Smooth muscle cell (in vitro differentiated cells): ENCODE measurements at regions not wholly inside any gene's neighbourhood (a gene's known extent, or its start where the extent isn't known, plus 50 kb on each side); places are given as distances from the start of the nearest gene placed in this dataset.

Experiments used
- DNase-seq: peaks from one replicate; lab custom pipeline; 2025; ENCODE audit not compliant: unreplicated experiment; lab: John Stamatoyannopoulos, UW
- H2AFZ ChIP-seq: fragments of 200-600 bp; sonication (generic); 2 replicates; pipeline ENCODE4 v1.6.0; 2016; ENCODE audit warnings: antibody characterized with exemption, low read depth, mild to moderate bottlenecking
- H3F3A ChIP-seq: fragments of 200-600 bp; sonication (generic); 2 replicates; pipeline ENCODE4 v1.6.0; 2017; ENCODE audit warnings: antibody characterized with exemption, low read depth
- H3K27ac ChIP-seq: fragments of 200-600 bp; sonication (generic); 2 replicates; pipeline ENCODE4 v1.5.1; 2016; ENCODE audit warnings: low read depth, mild to moderate bottlenecking
- H3K27me3 ChIP-seq: fragments of 200-600 bp; sonication (generic); 2 replicates; pipeline ENCODE4 v1.6.1; 2016; ENCODE audit warnings: low read depth, mild to moderate bottlenecking
- H3K36me3 ChIP-seq: fragments of 200-600 bp; sonication (generic); 2 replicates; pipeline ENCODE4 v1.5.1; 2016; ENCODE audit warnings: low read depth
- H3K4me1 ChIP-seq: fragments of 200-600 bp; sonication (generic); 2 replicates; pipeline ENCODE4 v1.5.1; 2016; ENCODE audit warnings: low read depth
- H3K4me2 ChIP-seq: fragments of 200-600 bp; sonication (generic); 2 replicates; pipeline ENCODE4 v1.6.0; 2016; ENCODE audit warnings: mild to moderate bottlenecking
- H3K4me3 ChIP-seq: fragments of 200-600 bp; sonication (generic); 2 replicates; pipeline ENCODE4 v1.5.1; 2016; ENCODE audit warnings: mild to moderate bottlenecking
- H3K79me2 ChIP-seq: fragments of 200-600 bp; sonication (generic); 2 replicates; pipeline ENCODE4 v1.6.0; 2016; ENCODE audit warnings: low read depth, mild to moderate bottlenecking
- H3K9ac ChIP-seq: fragments of 200-600 bp; sonication (generic); 2 replicates; pipeline ENCODE4 v1.6.0; 2016; ENCODE audit warnings: low read depth
- H3K9me3 ChIP-seq: fragments of 200-600 bp; sonication (generic); replicated peaks from 2 replicates; pipeline ENCODE4 v1.5.1; 2016; ENCODE audit warnings: low read depth
- H4K20me1 ChIP-seq: fragments of 200-600 bp; sonication (generic); 2 replicates; pipeline ENCODE4 v1.6.0; 2016; ENCODE audit warnings: low read depth
- CTCF ChIP-seq: fragments of 200-600 bp; sonication (generic); IDR thresholded peaks from 2 replicates; pipeline ENCODE4 v1.5.1; 2017; ENCODE audit warnings: borderline replicate concordance, mild to moderate bottlenecking, antibody characterized with exemption; ENCODE audit not compliant: insufficient read depth, poor library complexity, severe bottlenecking
- WGBS: methylation state at CpG from one replicate; pipeline ENCODE4 v1.1.7; 2016; ENCODE audit warnings: low lambda C conversion rate; 5-methylcytosine and 5-hydroxymethylcytosine counted together

GRCh38 chr6:170184316-170184715, 106.6 kb downstream of the DLL1 start:
- Histone ChIP-seq H4K20me1 (no peaks in the 10 kb centered on the region), H3F3A (no peaks in the 10 kb centered on the region), H3K27me3 (peaks cover 9% of the 10 kb centered on the region), H3K4me2 (no peak overlapping the region), H3K36me3 (no peaks in the 10 kb centered on the region), H3K27ac (no peak overlapping the region), H3K4me1 (no peaks in the 10 kb centered on the region), H3K79me2 (no peaks in the 10 kb centered on the region), H3K4me3 (no peak overlapping the region), H2AFZ (no peak overlapping the region), H3K9me3 (no peaks in the 10 kb centered on the region), H3K9ac (no peak overlapping the region)
- 91% methylated on average over 5 of the region's 5 CpGs for WGBS
- TF ChIP-seq CTCF = no peak
- DNase-seq = no peak

GRCh38 chr6:170183521-170183920, 107.4 kb downstream of the DLL1 start:
- H3K9me3 ChIP-seq = no peaks in the 10 kb centered on the region
- H3K36me3 ChIP-seq = no peaks in the 10 kb centered on the region
- no peaks in the 10 kb centered on the region for H3K4me1 ChIP-seq
- DNase-seq = no peak
- peaks cover 9% of the 10 kb centered on the region for H3K27me3 ChIP-seq
- H3K4me2 ChIP-seq = no peak overlapping the region
- H4K20me1 ChIP-seq = no peaks in the 10 kb centered on the region
- no peak overlapping the region for H3K9ac ChIP-seq
- H3K79me2 ChIP-seq = no peaks in the 10 kb centered on the region
- no peak overlapping the region for H3K27ac ChIP-seq
- TF ChIP-seq CTCF = no peak
- H2AFZ ChIP-seq = no peak overlapping the region
- H3F3A ChIP-seq = no peaks in the 10 kb centered on the region
- no peak overlapping the region for H3K4me3 ChIP-seq

GRCh38 chr6:170182781-170183120, 108.1 kb downstream of the DLL1 start:
- no peaks in the 10 kb centered on the region for H3K9me3 ChIP-seq
- H2AFZ ChIP-seq = no peak overlapping the region
- H3K4me1 ChIP-seq = no peaks in the 10 kb centered on the region
- H3K27ac ChIP-seq = no peak overlapping the region
- 89% methylated on average over 10 of the region's 10 CpGs for WGBS
- no peak overlapping the region for H3K9ac ChIP-seq
- no peak for DNase-seq
- no peaks in the 10 kb centered on the region for H4K20me1 ChIP-seq
- H3K4me3 ChIP-seq = no peak overlapping the region
- H3K4me2 ChIP-seq = no peak overlapping the region
- H3K27me3 ChIP-seq = peaks cover 9% of the 10 kb centered on the region
- no peaks in the 10 kb centered on the region for H3F3A ChIP-seq
- no peak for TF ChIP-seq CTCF
- no peaks in the 10 kb centered on the region for H3K79me2 ChIP-seq
- no peaks in the 10 kb centered on the region for H3K36me3 ChIP-seq

GRCh38 chr6:170182093-170182780, 108.6 kb downstream of the DLL1 start:
- DNase-seq = no peak
- TF ChIP-seq CTCF = no peak
- 89% methylated on average over 19 of the region's 19 CpGs for WGBS

More at GRCh38 chr6:170182093-170182780, 108.6 kb downstream of the DLL1 start:
- H3K79me2 ChIP-seq = no peaks in the 10 kb centered on the region
- no peak overlapping the region for H2AFZ ChIP-seq
- no peaks in the 10 kb centered on the region for H3K36me3 ChIP-seq
- H3K27ac ChIP-seq = no peak overlapping the region
- H3K27me3 ChIP-seq = peaks cover 9% of the 10 kb centered on the region
- H4K20me1 ChIP-seq = no peaks in the 10 kb centered on the region
- no peaks in the 10 kb centered on the region for H3F3A ChIP-seq
- H3K4me2 ChIP-seq = no peak overlapping the region
- no peaks in the 10 kb centered on the region for H3K9me3 ChIP-seq
- H3K4me1 ChIP-seq = no peaks in the 10 kb centered on the region
- H3K4me3 ChIP-seq = no peak overlapping the region
- no peak overlapping the region for H3K9ac ChIP-seq
